Heart right ventricle (tissue), 16 donors: ENCODE measurements at regions not wholly inside any gene's neighbourhood (a gene's known extent, or its start where the extent isn't known, plus 50 kb on each side); places are given as distances from the start of the nearest gene placed in this dataset.

ENCODE experiments used
- ATAC-seq, 8 donors: fragments of 200-7000 bp; cut with Tn5 transposase; one replicate each; pipeline ENCODE4 v1.9.1; 2020; ENCODE audit warnings: mild to moderate bottlenecking in 8 of 8, moderate library complexity in 8 of 8, moderate number of reproducible peaks in 1 of 8
- DNase-seq, 2 donors: peaks; one replicate each; pipeline ENCODE4 v3.0.0-alpha.2; 2020
- H3K27ac ChIP-seq, 10 donors: fragments of 200-600 bp; sonication (generic) in 2 of 10; one replicate each; pipeline versions ENCODE4 v1.5.0 to v1.8.0; 2020 to 2022; ENCODE audit warnings: mild to moderate bottlenecking in 3 of 10
- H3K27me3 ChIP-seq, 7 donors: fragments of 200-600 bp; one replicate each; pipeline ENCODE4 v1.8.0; 2021 to 2022; ENCODE audit warnings: mild to moderate bottlenecking in 2 of 7
- H3K36me3 ChIP-seq, 9 donors: fragments of 200-600 bp; sonication (generic) in 1 of 9; one replicate each; pipeline versions ENCODE4 v1.5.0 to v1.8.0; 2020 to 2022; ENCODE audit warnings: mild to moderate bottlenecking in 2 of 9
- H3K4me1 ChIP-seq, 9 donors: fragments of 200-600 bp; sonication (generic) in 1 of 9; one replicate each; pipeline versions ENCODE4 v1.5.0 to v1.8.0; 2020 to 2022; ENCODE audit warnings: mild to moderate bottlenecking in 4 of 9
- H3K4me3 ChIP-seq, 10 donors: fragments of 200-600 bp; sonication (generic) in 2 of 10; one replicate each; pipeline versions ENCODE4 v1.5.0 to v1.8.0; 2020 to 2022; ENCODE audit warnings: mild to moderate bottlenecking in 7 of 10, moderate library complexity in 2 of 10
- H3K9me3 ChIP-seq, 11 donors: fragments of 200-600 bp in 10 of 11; sonication (generic) in 2 of 11; one replicate each; pipeline versions ENCODE4 v1.5.0 to v1.8.0; 2013 to 2022; ENCODE audit warnings: mild to moderate bottlenecking in 2 of 11, control low read depth in 1 of 11, moderate library complexity in 1 of 11
- CTCF ChIP-seq, 9 donors: fragments of 200-600 bp; sonication (generic) in 2 of 9; IDR thresholded peaks; one replicate each; pipeline versions ENCODE4 v1.5.0 to v1.8.0; 2021 to 2022; ENCODE audit warnings: antibody characterized with exemption in 9 of 9, mild to moderate bottlenecking in 5 of 9, moderate library complexity in 1 of 9
- WGBS, 2 donors: extraction: QIAGEN DNeasy Blood & Tissue Kit; methylation state at CpG; one replicate each; pipeline ENCODE4 v1.1.7; 2013; ENCODE audit warnings: inconsistent platforms in 1 of 2; 5-methylcytosine and 5-hydroxymethylcytosine counted together
- intact Hi-C, 10 donors: fragments of 100-400 bp; cut with DNase I; formaldehyde crosslinking; loops; one replicate each; pipeline versions ENCODE4 v1.11.1 to v1.14.2; 2022
- donor health status: Arrhythmogenic right ventricular cardiomyopathy.
- donor health status: ischemic (EF 13 %, LVEDD 7.1; RV severe dilation, severe dysfunction).
- donor health status: healthy with polysubstance abuse.
- donor health status: DM: no; HTN: yes; CAD: no.
- donor health status: DM: no; HTN: no; CAD: no.
- donor health status: ischemic (EF 25% LVEDD 6.9; RV normal size, moderate dysfunction).
- donor health status: ischemic (EF 25% LVEDD 5.7; RV mildly dilated, moderate dysfunction).
- donor health status: healthy.
- donor health status: DM: yes; HTN: yes; CAD: no.
- donor health status: Ischemic cardiomyopathy.
- donor health status: ischemic (EF 35%, LVEDD 5.7; RV mildly dilated, moderate dysfunction).
- donor health status: nonischemic (EF 11% LVEDD 7.7; RV severe dilation, severe dysfunction).
- donor health status: DM: yes; HTN: yes; CAD: no.
- donor health status: PGD.
- donor health status: ischemic (EF 29% LVEDD 5.4; RV normal size, mild dysfunction).
- donor health status: nonischemic (EF 23%, LVEDD 6.1; RV moderate dilation, normal function).

- no peak for TF ChIP-seq CTCF (IDR thresholded peaks at IDR 0.05)
- no peaks in the 10 kb centered on the region for H3K9me3 ChIP-seq
- WGBS, 2 donors = 65 to 78% methylated on average over 2 of the region's 2 CpGs
- intact Hi-C loops = no loop called here
- H3K27me3 ChIP-seq = no peaks in the 10 kb centered on the region
- H3K27ac ChIP-seq = no peak overlapping the region
- H3K4me1 ChIP-seq = no peaks in the 10 kb centered on the region
- DNase-seq = no peak
- H3K36me3 ChIP-seq = no peaks in the 10 kb centered on the region
- ATAC-seq = no peak
- H3K4me3 ChIP-seq = no peak overlapping the region
Measured at GRCh38 chr6:145261758-145262157, 473.6 kb downstream of the EPM2A start.

- Histone ChIP-seq H3K27me3 (no peaks in the 10 kb centered on the region), H3K27ac (no peak overlapping the region), H3K4me3 (no peak overlapping the region), H3K4me1 (no peaks in the 10 kb centered on the region), H3K36me3 (no peaks in the 10 kb centered on the region), H3K9me3 (no peaks in the 10 kb centered on the region)
- WGBS, 2 donors = 59 to 66% methylated on average over 1 of the region's 1 CpG
- no peak for TF ChIP-seq CTCF (IDR thresholded peaks at IDR 0.05)
- intact Hi-C loops = no loop called here
- no peak for DNase-seq
- no peak for ATAC-seq
Measured at GRCh38 chr6:145262771-145263170, 472.5 kb downstream of the EPM2A start.

- H3K4me1 ChIP-seq = no peaks in the 10 kb centered on the region
- ATAC-seq (no peak), DNase-seq (no peak)
- H3K4me3 ChIP-seq = no peak overlapping the region
- no peaks in the 10 kb centered on the region for H3K9me3 ChIP-seq
- H3K36me3 ChIP-seq = no peaks in the 10 kb centered on the region
- 47 to 49% methylated on average over 5 of the region's 5 CpGs for WGBS, 2 donors
- intact Hi-C loops = no loop called here
- H3K27me3 ChIP-seq = no peaks in the 10 kb centered on the region
- TF ChIP-seq CTCF (IDR thresholded peaks at IDR 0.05) = no peak
- no peak overlapping the region for H3K27ac ChIP-seq
Measured at GRCh38 chr6:145263778-145264211, 471.5 kb downstream of the EPM2A start.

- H3K9me3 ChIP-seq = no peaks in the 10 kb centered on the region
- H3K27me3 ChIP-seq = no peaks in the 10 kb centered on the region
- no peak overlapping the region for H3K27ac ChIP-seq
- H3K36me3 ChIP-seq = no peaks in the 10 kb centered on the region
- no peak for ATAC-seq
- WGBS, 2 donors = 75 to 76% methylated on average over 6 of the region's 6 CpGs
- TF ChIP-seq CTCF (IDR thresholded peaks at IDR 0.05) = no peak
- intact Hi-C loops = no loop called here
- H3K4me3 ChIP-seq = no peak overlapping the region
- H3K4me1 ChIP-seq = peaks cover 0 to 5% (median 0%) of the 10 kb centered on the region in 9 donors
- DNase-seq = no peak
Measured at GRCh38 chr6:145266432-145267075, 468.8 kb downstream of the EPM2A start.
